ENCODE measurements at regions not wholly inside any gene's neighbourhood (a gene's known extent, or its start where the extent isn't known, plus 50 kb on each side); places are given as distances from the start of the nearest gene placed in this dataset.

GRCh38 chr6:81856872-81857271, 104.4 kb upstream of the TENT5A start:
- no peak for DNase-seq

GRCh38 chr6:81854474-81854873, 102.0 kb upstream of the TENT5A start:
- DNase-seq: no peak

- DNase-seq: no peak
Measured at GRCh38 chr6:81853975-81854374, 101.5 kb upstream of the TENT5A start.

GRCh38 chr6:81849248-81849647, 96.8 kb upstream of the TENT5A start:
- DNase-seq: no peak

GRCh38 chr6:81847866-81848265, 95.4 kb upstream of the TENT5A start:
- DNase-seq: no peak

- DNase-seq: no peak
Measured at GRCh38 chr6:81844686-81845085, 92.2 kb upstream of the TENT5A start.

GRCh38 chr6:81843302-81843701, 90.8 kb upstream of the TENT5A start:
- DNase-seq: no peak

- DNase-seq: no peak
Measured at GRCh38 chr6:81842254-81842653, 89.8 kb upstream of the TENT5A start.

GRCh38 chr6:81838724-81839426, 86.4 kb upstream of the TENT5A start:
- DNase-seq: no peak

GRCh38 chr6:81838031-81838430, 85.5 kb upstream of the TENT5A start:
- DNase-seq: no peak

GRCh38 chr6:81834141-81834681, 81.7 kb upstream of the TENT5A start:
- no peak for DNase-seq

- DNase-seq: no peak
Measured at GRCh38 chr6:81832304-81832703, 79.8 kb upstream of the TENT5A start.

GRCh38 chr6:81831274-81831673, 78.8 kb upstream of the TENT5A start:
- no peak for DNase-seq

GRCh38 chr6:81826784-81827183, 74.3 kb upstream of the TENT5A start:
- DNase-seq: no peak

- no peak for DNase-seq
Measured at GRCh38 chr6:81822568-81822967, 70.1 kb upstream of the TENT5A start.

- no peak for DNase-seq
Measured at GRCh38 chr6:81821449-81821848, 69.0 kb upstream of the TENT5A start.

- no peak for DNase-seq
Measured at GRCh38 chr6:81820980-81821379, 68.5 kb upstream of the TENT5A start.

GRCh38 chr6:81820422-81820821, 67.9 kb upstream of the TENT5A start:
- DNase-seq: no peak

- DNase-seq: no peak
Measured at GRCh38 chr6:81819767-81820166, 67.3 kb upstream of the TENT5A start.

- DNase-seq: no peak
Measured at GRCh38 chr6:81818901-81819361, 66.5 kb upstream of the TENT5A start.

- DNase-seq: no peak
Measured at GRCh38 chr6:81816380-81816779, 63.9 kb upstream of the TENT5A start.

- no peak for DNase-seq
Measured at GRCh38 chr6:81814370-81815076, 62.0 kb upstream of the TENT5A start.

- DNase-seq: no peak
Measured at GRCh38 chr6:81813305-81813704, 60.8 kb upstream of the TENT5A start.

GRCh38 chr6:81812401-81812800, 59.9 kb upstream of the TENT5A start:
- DNase-seq: no peak
